B cell (primary cell): ENCODE measurements at regions not wholly inside any gene's neighbourhood (a gene's known extent, or its start where the extent isn't known, plus 50 kb on each side); places are given as distances from the start of the nearest gene placed in this dataset.

ENCODE experiments used
- ATAC-seq: fragments of 200-7000 bp; cut with Tn5 transposase; one replicate; pipeline ENCODE4 v1.10.0; 2021; ENCODE audit warnings: low read depth, mild to moderate bottlenecking, moderate number of reproducible peaks, moderate library complexity
- CTCF ChIA-PET: fragments of 350-600 bp; sonication (Branson Sonifier 250); formaldehyde crosslinking; loops from one replicate; lab custom pipeline; 2021; ENCODE audit warnings: antibody characterized with exemption, inconsistent platforms; lab: Charles Lee
- POLR2A ChIA-PET: fragments of 350-600 bp; sonication (Branson Sonifier 250); formaldehyde crosslinking; loops from one replicate; lab custom pipeline; 2021; ENCODE audit warnings: antibody characterized with exemption; lab: Charles Lee
- DNase-seq: peaks from one replicate; pipeline ENCODE4 v3.0.0; 2013
- H2AFZ ChIP-seq: 2 replicates; pipeline ENCODE4 v1.6.1; 2012; ENCODE audit warnings: mild to moderate bottlenecking, low read depth, low read length; ENCODE audit not compliant: insufficient read depth, poor library complexity, severe bottlenecking
- H3K27ac ChIP-seq, 2 donors: 1 replicate in 1 of 2; 2 replicates in 1 of 2; pipeline ENCODE4 v1.5.1; 2012 to 2013; ENCODE audit warnings: low read length in 2 of 2, mild to moderate bottlenecking in 2 of 2, moderate library complexity in 1 of 2
- H3K27me3 ChIP-seq, 4 experiments: fragments of 200-600 bp in 1 of 4; sonication (generic) in 1 of 4; replicated peaks in 1 of 4; 1 replicate in 2 of 4; 2 replicates in 2 of 4; pipeline versions ENCODE4 v1.6.1 to v1.7.0; 2013 to 2016; ENCODE audit warnings: low read length in 3 of 4, mild to moderate bottlenecking in 2 of 4, mixed read lengths in 1 of 4, moderate library complexity in 1 of 4; ENCODE audit not compliant: insufficient read depth in 4 of 4, control insufficient read depth in 3 of 4; ENCODE audit errors: control extremely low read depth in 1 of 4
- H3K36me3 ChIP-seq, 2 experiments: replicated peaks in 1 of 2; 1 replicate in 1 of 2; 2 replicates in 1 of 2; pipeline versions ENCODE4 v1.6.1 to v1.7.1; 2013; ENCODE audit warnings: low read length in 1 of 2; ENCODE audit not compliant: insufficient read depth in 2 of 2, control insufficient read depth in 1 of 2; ENCODE audit errors: control extremely low read depth in 1 of 2, extremely low read depth in 1 of 2
- H3K4me1 ChIP-seq, 2 donors: fragments of 200-600 bp in 1 of 2; sonication (generic) in 1 of 2; 1 replicate in 1 of 2; 2 replicates in 1 of 2; pipeline versions ENCODE4 v1.5.1 to v1.6.1; 2013 to 2017; ENCODE audit warnings: low read length in 2 of 2; ENCODE audit not compliant: control insufficient read depth in 2 of 2, insufficient read depth in 2 of 2
- H3K4me2 ChIP-seq: replicated peaks from 2 replicates; pipeline ENCODE3; 2012; ENCODE audit warnings: mild to moderate bottlenecking, low read depth, low read length; ENCODE audit not compliant: poor library complexity, severe bottlenecking
- H3K4me3 ChIP-seq, 5 experiments: fragments of 200-600 bp in 1 of 5; sonication (generic) in 1 of 5; 1 replicate in 3 of 5; 2 replicates in 2 of 5; pipeline versions ENCODE4 v1.5.1 to v1.7.0; 2011 to 2016; ENCODE audit warnings: low read length in 4 of 5, mild to moderate bottlenecking in 4 of 5, low read depth in 2 of 5, control low read depth in 1 of 5, moderate library complexity in 1 of 5; ENCODE audit not compliant: insufficient read depth in 1 of 5; ENCODE audit errors: control extremely low read depth in 1 of 5, extremely low read depth in 1 of 5
- H3K79me2 ChIP-seq: fragments of 200-600 bp; sonication (generic); one replicate; pipeline ENCODE4 v1.6.0; 2016; ENCODE audit warnings: low read length; ENCODE audit not compliant: control insufficient read depth, insufficient read depth
- H3K9ac ChIP-seq: fragments of 200-600 bp; sonication (generic); 2 replicates; pipeline ENCODE4 v1.6.1; 2017; ENCODE audit warnings: mild to moderate bottlenecking, low read length, moderate library complexity
- H3K9me3 ChIP-seq, 3 donors: one replicate each; pipeline versions ENCODE4 v1.6.1 to v1.7.1; 2013; ENCODE audit warnings: low read length in 2 of 3; ENCODE audit not compliant: control insufficient read depth in 2 of 3, insufficient read depth in 1 of 3; ENCODE audit errors: control extremely low read depth in 1 of 3
- H4K20me1 ChIP-seq: 2 replicates; pipeline ENCODE4 v1.6.0; 2012; ENCODE audit warnings: mild to moderate bottlenecking, low read length; ENCODE audit not compliant: insufficient read depth, control insufficient read depth, poor library complexity, severe bottlenecking
- H3K27ac Mint-ChIP-seq: one replicate; pipeline ENCODE4 v1.8.0; 2021; ENCODE audit warnings: mixed read lengths
- H3K27me3 Mint-ChIP-seq: one replicate; pipeline ENCODE4 v1.8.0; 2021; ENCODE audit warnings: mixed read lengths
- H3K4me1 Mint-ChIP-seq: one replicate; pipeline ENCODE4 v1.8.0; 2021; ENCODE audit warnings: mixed read lengths
- H3K4me3 Mint-ChIP-seq: one replicate; pipeline ENCODE4 v1.8.0; 2021; ENCODE audit warnings: mixed read lengths
- H3K9me3 Mint-ChIP-seq: one replicate; pipeline ENCODE4 v1.8.0; 2022; ENCODE audit warnings: mixed read lengths; ENCODE audit not compliant: insufficient read depth
- EZH2 ChIP-seq: IDR thresholded peaks from 2 replicates; pipeline ENCODE4 v1.6.1; 2012; ENCODE audit warnings: borderline replicate concordance, low read depth, mild to moderate bottlenecking, moderate library complexity, low read length; ENCODE audit not compliant: insufficient read depth, poor library complexity, severe bottlenecking
- WGBS: methylation state at CpG from one replicate; pipeline ENCODE4 v1.1.5; 2013; ENCODE audit warnings: missing lambda C conversion rate; ENCODE audit not compliant: insufficient coverage; 5-methylcytosine and 5-hydroxymethylcytosine counted together
- intact Hi-C: fragments of 100-400 bp; cut with micrococcal nuclease; formaldehyde crosslinking; loops from one replicate; pipeline ENCODE4 v1.10.0; 2022
- TF ChIP-seq, protein P1 (sequence below): fragments of 200-600 bp; IDR thresholded peaks from one replicate; pipeline ENCODE4 v1.8.0; 2022; ENCODE audit warnings: antibody characterized with exemption, mild to moderate bottlenecking

DNA sequence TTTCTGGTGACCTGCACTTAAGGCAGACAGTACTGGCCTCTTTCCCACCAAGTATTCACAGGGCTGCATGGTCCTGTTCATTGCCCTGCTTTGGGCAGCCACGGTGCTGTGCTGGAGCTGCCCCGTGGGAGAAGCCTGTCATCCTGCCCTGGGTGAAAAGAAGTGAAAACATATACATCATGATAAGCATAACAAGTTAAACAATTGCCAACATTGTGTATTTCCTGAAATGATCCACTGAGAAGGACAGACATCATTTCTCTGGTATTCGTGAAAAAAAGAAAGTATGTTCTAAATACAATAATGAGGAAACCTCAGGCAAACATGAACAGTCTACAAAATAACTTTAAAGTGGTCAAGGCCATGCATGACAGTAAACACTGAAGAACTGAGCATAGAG lies 393.1 kb downstream of the TMEM135 start:
- peaks cover 0 to 1% (median 0%) of the 10 kb centered on the region in 3 donors for H3K9me3 ChIP-seq
- ChIA-PET CTCF (interaction anchor here (1.7 kb wide), 1 partner anchor 9 kb away, joined by 3 read pairs; no protein-coding TSS in a partner anchor), POLR2A (no interaction called here)
- Mint-ChIP-seq H3K9me3 (no peaks in the 10 kb centered on the region), H3K27ac (no peak overlapping the region), H3K4me3 (no peak overlapping the region), H3K4me1 (no peaks in the 10 kb centered on the region), H3K27me3 (no peaks in the 10 kb centered on the region)
- DNase-seq (no peak), ATAC-seq (no peak)
- no peak overlapping the region for H3K9ac ChIP-seq
- H3K4me3 ChIP-seq, result no peak overlapping the region
- no peak overlapping the region for H2AFZ ChIP-seq
- no CpG with 5 or more reads among the region's 3 CpGs for WGBS
- H3K4me1 ChIP-seq, result no peaks in the 10 kb centered on the region
- H3K27ac ChIP-seq, result no peak overlapping the region
- no peak for TF ChIP-seq EZH2
- TF ChIP-seq, protein P1, sequence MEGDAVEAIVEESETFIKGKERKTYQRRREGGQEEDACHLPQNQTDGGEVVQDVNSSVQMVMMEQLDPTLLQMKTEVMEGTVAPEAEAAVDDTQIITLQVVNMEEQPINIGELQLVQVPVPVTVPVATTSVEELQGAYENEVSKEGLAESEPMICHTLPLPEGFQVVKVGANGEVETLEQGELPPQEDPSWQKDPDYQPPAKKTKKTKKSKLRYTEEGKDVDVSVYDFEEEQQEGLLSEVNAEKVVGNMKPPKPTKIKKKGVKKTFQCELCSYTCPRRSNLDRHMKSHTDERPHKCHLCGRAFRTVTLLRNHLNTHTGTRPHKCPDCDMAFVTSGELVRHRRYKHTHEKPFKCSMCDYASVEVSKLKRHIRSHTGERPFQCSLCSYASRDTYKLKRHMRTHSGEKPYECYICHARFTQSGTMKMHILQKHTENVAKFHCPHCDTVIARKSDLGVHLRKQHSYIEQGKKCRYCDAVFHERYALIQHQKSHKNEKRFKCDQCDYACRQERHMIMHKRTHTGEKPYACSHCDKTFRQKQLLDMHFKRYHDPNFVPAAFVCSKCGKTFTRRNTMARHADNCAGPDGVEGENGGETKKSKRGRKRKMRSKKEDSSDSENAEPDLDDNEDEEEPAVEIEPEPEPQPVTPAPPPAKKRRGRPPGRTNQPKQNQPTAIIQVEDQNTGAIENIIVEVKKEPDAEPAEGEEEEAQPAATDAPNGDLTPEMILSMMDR, result no peak
- intact Hi-C loops, result no loop called here
- no peaks in the 10 kb centered on the region for H3K36me3 ChIP-seq
- no peaks in the 10 kb centered on the region for H3K27me3 ChIP-seq
- H3K79me2 ChIP-seq, result no peaks in the 10 kb centered on the region
- no peak overlapping the region for H3K4me2 ChIP-seq
- H4K20me1 ChIP-seq, result no peaks in the 10 kb centered on the region

DNA sequence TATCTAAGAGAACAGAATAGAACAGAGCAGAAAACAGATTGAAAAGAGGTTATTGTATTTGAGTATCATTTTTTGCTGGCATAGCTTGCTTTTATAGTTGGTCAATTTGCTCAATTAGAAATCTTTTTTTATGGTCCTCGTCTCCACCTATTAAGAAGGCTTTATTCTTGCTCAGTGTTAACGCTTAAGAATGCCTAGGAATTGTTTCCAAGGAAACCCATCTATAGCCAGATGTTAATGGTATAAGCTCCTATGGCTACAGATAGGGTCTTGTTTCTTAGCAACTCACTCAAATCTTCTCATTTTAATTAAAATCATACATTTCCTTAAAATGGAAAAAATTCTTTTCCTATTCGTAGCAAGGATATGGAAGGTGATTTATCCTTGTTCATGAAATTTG lies 392.3 kb downstream of the TMEM135 start:
- H3K4me2 ChIP-seq, result no peak overlapping the region
- no peaks in the 10 kb centered on the region for H3K4me1 ChIP-seq
- no peak overlapping the region for H3K27ac Mint-ChIP-seq
- H3K27me3 ChIP-seq, result no peaks in the 10 kb centered on the region
- WGBS, result no CpG with 5 or more reads among the region's 3 CpGs
- no peak overlapping the region for H3K4me3 Mint-ChIP-seq
- DNase-seq (no peak), ATAC-seq (no peak)
- H3K27ac ChIP-seq, result no peak overlapping the region
- intact Hi-C loops, result loop anchor here (10.0 kb wide), 1 partner anchor 975 kb away; no protein-coding TSS in a partner anchor
- no peaks in the 10 kb centered on the region for H3K27me3 Mint-ChIP-seq
- H4K20me1 ChIP-seq, result no peaks in the 10 kb centered on the region
- no peaks in the 10 kb centered on the region for H3K79me2 ChIP-seq
- POLR2A ChIA-PET, result no interaction called here
- no peak overlapping the region for H3K4me3 ChIP-seq
- no peak overlapping the region for H3K9ac ChIP-seq
- no peak for TF ChIP-seq EZH2
- TF ChIP-seq, protein P1, result no peak
- no peaks in the 10 kb centered on the region for H3K4me1 Mint-ChIP-seq
- H3K9me3 Mint-ChIP-seq, result no peaks in the 10 kb centered on the region
- no peak overlapping the region for H2AFZ ChIP-seq
- H3K36me3 ChIP-seq, result no peaks in the 10 kb centered on the region
- no peaks in the 10 kb centered on the region for H3K9me3 ChIP-seq
- CTCF ChIA-PET, result interaction anchor here (1.7 kb wide), 1 partner anchor 9 kb away, joined by 3 read pairs; no protein-coding TSS in a partner anchor
